H54 (cell line): ENCODE measurements at regions not wholly inside any gene's neighbourhood (a gene's known extent, or its start where the extent isn't known, plus 50 kb on each side); places are given as distances from the start of the nearest gene placed in this dataset.
"Not testable (repeated sequence)": the region's sequence is repeated elsewhere in the genome, so short reads cannot be mapped to it uniquely, and the experiment has no call there.

Experiments
- DNase-seq: peaks from one replicate; pipeline ENCODE4 v3.0.0; 2011; ENCODE audit warnings: low spot score, mixed read lengths; ENCODE audit not compliant: insufficient read length
- FAIRE-seq: peaks from 3 replicates; lab custom pipeline; 2011; peaks lifted over from hg19 to GRCh38; lab: Jason Lieb, UNC
- POLR2A ChIP-seq: IDR thresholded peaks from 2 replicates; pipeline ENCODE4 v1.6.1; 2011; ENCODE audit warnings: low read depth, mild to moderate bottlenecking, low read length

DNA sequence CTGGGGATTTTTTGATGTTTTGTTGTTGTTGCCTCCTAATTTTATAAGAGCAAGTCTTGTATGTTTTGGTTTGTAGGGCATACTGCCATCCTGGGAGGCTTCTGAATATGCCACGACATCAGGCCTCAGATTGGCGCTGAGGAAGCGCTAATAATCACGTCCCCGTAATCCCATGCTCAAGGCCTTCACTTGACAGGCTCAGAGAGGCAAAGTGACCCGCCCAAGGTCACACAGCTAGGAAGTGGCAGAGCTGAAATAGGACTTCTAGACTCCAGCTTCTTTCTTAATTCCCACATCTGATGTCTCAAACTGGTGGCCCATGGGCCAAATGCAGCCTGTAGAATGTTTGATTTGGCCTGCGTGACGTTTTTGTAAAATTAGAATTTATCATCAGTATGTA, 73.5 kb upstream of the PTPN1 start:
- no peak for FAIRE-seq
- DNase-seq: no peak
- no peak for TF ChIP-seq POLR2A

- DNase-seq (peak; percentile 57), FAIRE-seq (no peak)
- no peak for TF ChIP-seq POLR2A
Measured at GRCh38 chr20:50438986-50439407, 71.2 kb upstream of the PTPN1 start.

DNA sequence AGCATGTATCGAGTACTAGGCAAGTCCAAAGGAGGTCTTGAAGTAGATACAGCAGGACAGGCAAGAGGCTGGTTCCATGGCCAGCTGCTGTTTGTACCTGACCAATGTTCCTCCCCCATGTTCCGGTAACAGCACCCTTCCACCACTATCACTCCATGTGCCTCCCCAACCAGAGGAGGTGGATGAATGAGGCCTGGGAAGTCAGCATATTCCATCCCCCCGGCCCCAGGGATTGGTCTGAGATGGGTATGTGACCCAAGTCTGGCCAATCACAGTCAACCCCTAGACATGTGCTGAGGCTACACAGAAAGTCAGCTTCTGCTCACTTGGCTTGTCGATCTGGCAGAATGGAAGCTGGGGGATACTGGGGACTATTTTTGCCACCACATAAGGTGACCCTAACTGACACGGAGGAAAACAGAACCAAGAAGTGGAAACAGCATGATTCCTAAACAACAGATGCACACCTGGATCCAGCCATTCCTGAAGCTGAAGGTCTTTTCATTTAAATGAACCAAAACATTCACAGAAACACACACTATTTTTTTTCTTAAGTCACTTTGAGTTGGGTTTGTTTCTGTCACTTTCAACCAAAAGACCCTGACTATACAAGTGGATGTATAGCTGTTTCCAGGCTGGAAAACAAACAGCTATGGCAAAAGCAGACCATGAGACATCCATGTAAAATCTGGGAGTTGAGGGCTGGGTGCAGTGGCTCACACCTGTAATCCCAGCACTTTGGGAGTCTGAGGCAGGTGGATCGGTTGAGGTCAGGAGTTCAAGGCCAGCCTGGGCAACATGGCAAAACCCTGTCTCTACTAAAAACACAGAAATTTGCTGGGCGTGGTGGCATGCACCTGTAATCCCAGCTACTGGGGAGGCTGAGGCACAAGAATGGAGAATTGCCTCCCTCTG, 70.4 kb upstream of the PTPN1 start:
- FAIRE-seq: no peak
- no peak for TF ChIP-seq POLR2A
- no peak for DNase-seq

GRCh38 chr20:50442512-50442911, 67.7 kb upstream of the PTPN1 start:
- DNase-seq (no peak), FAIRE-seq (no peak)
- no peak for TF ChIP-seq POLR2A

GRCh38 chr20:50445354-50446151, 64.6 kb upstream of the PTPN1 start:
- no peak for FAIRE-seq
- DNase-seq: no peak
- TF ChIP-seq POLR2A: no peak

DNA sequence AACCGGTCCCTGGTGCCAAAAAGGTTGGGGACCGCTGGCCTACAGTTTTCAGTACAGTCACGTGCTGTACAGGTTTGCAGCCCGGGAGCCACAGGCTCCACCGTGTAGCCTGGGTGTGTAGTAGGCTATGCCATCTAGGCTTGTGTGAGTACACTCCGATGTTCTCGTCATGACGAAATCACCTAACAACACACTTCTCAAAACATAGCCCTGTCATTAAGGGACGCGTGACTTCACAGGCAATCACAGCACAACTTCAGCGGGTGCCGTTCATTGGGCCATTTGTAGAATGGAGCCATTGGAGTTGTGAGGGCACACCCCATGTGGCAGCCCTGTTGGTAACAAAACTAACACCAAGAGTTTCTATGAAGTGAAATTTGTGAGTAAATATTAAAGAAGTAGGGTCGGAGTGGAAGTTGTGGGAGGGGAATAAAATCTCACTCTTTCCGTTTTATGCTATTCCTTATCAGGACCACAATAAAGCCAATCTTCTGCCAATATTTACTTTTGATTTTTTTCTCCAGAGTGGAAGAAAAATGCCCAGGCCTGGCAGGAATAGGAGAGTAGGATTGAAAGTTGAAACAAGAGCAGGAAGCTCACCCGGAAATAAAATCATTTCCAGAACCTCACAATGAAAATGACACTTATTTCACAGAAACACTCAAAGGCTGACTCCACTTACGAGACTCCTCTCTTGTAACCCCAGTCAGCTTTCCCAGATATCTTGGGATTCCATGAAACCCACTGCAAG, 63.7 kb upstream of the PTPN1 start:
- no peak for TF ChIP-seq POLR2A
- DNase-seq (no peak), FAIRE-seq (no peak)

DNA sequence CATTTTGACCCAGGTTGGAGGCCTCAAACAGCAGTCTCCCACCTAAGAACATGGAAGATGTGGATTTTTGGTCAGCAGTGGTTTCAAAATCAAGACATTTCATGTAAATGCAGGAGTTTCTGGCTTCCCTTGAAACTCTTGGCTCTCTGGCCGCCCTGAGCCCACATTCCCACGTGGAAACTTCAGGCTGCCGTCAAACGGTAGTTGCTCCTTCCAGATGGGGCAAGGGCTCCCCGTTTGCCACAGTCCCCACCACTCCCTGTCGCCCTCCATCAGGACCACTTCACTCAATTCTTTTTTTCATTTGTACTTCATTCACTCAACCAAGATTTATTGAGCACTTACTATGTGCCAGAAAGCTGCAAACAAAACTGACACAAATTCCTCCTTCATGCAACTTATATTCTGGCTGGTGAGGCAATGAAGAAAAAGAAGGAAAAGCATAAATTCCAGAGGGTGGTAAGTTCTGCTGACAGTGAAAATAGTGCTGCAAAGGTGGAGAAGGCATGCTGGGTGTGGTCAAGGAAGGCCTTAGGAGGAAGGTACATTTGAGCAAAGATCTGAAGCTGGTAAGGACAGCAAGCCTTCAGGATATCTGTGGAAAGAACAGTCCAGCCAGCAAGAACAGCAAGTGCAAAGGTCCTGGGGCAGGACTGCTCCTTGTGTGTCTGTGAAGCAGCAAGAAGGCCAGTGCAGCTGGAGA, 62.9 kb upstream of the PTPN1 start:
- no peak for FAIRE-seq
- TF ChIP-seq POLR2A: no peak
- no peak for DNase-seq

- no peak for FAIRE-seq
Measured at GRCh38 chr20:50447817-50448216, 62.4 kb upstream of the PTPN1 start.

GRCh38 chr20:50448625-50449403, 61.4 kb upstream of the PTPN1 start:
- not testable (repeated sequence) for FAIRE-seq

More at GRCh38 chr20:50447817-50448216, 62.4 kb upstream of the PTPN1 start:
- TF ChIP-seq POLR2A: no peak
- no peak for DNase-seq

DNA sequence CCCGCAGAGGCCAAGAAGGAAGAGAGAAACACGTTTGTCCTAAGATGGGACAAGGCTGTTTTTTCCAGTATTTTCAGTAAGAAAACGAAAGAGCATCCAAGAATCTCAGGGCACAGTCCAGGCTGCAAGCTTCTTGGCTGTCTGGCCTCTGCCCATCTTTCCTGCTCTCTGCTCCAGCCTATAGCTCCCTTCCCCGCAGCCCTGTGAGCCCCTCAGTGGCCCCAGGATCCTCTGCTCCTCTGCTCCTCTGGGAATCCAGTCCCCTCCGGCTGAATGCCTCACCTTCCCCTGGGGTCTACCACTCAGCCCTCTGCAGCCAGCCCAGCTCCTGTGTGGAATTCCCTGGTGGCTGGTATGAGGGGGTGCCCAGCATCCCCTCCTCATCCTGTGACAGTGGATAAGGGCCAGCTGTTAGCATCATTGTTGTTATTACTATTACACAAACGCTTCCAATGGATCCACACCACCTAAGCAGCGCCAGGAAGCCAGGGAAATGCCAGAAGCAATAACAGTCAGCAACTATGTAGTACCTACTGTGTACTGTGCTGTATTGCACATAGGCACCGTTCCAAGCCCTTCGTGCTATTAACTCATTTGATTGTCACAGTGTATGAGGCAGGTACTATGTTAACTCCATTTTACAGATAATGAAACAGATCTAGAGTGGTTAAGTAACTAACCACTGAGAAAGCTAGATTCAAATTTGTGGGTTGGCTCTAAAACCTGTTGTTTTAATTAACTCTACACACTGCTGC, 60.3 kb upstream of the PTPN1 start:
- no peak for DNase-seq
- no peak for TF ChIP-seq POLR2A
- FAIRE-seq: no peak

More at GRCh38 chr20:50448625-50449403, 61.4 kb upstream of the PTPN1 start:
- peak; percentile 45 for DNase-seq

DNA sequence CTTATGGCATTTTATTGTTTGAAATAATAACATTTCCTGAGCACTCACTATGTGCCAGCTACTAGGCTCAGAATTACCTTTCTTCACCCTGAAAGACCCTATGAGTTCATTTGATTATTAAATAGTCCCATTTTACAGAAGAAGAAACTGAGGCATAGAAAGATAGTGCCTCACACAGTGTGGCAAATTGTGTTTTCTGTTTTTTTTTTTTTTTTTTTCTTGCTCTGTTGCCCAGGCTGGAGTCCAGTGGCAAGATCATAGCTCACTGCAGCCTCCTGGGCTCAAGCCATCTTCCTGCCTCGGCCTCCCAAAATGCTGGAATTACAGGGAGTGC, 59.7 kb upstream of the PTPN1 start:
- no peak for DNase-seq
- no peak for TF ChIP-seq POLR2A
- FAIRE-seq: no peak

DNA sequence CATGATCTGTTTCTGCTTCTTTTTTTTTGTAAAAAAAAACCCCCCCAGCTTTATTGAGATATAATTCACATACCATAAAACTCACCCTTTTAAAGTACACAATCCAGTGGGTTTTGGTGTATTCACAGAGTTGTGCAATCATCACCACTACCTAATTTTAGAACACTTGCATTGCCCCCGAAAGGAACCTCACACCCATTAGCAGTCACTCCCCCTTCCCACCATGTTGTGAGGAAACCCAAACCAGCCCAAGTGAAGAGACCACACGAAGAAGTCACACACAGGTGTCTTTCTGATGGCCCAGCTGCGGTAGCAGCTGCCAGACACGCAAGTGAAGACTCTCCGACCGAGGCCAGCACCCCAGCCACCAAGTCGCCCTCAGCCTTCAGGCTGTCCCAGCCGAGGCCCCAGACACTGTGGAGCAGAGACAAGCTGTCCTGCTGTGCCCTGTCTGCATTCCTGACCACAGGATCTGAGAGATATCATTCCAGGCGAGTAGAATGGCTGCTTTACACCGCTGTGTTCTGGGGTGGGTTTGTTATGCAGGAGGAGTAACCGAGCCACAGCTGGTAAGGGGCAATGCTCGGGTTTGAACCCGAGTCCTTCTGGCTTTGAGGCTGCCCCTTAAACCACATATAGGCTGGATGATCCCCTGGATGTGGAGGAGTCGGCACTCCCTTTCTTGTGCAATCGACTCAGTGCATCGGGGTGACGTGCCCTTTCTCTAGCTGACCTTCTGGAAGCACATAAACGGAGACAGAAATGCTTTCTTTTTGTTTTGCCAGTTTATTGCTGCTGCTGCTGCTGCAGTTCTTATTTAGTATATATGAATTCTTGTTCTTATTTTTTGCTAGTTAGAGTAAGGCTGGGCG, 59.1 kb upstream of the PTPN1 start:
- no peak for DNase-seq
- no peak for FAIRE-seq
- TF ChIP-seq POLR2A: no peak

DNA sequence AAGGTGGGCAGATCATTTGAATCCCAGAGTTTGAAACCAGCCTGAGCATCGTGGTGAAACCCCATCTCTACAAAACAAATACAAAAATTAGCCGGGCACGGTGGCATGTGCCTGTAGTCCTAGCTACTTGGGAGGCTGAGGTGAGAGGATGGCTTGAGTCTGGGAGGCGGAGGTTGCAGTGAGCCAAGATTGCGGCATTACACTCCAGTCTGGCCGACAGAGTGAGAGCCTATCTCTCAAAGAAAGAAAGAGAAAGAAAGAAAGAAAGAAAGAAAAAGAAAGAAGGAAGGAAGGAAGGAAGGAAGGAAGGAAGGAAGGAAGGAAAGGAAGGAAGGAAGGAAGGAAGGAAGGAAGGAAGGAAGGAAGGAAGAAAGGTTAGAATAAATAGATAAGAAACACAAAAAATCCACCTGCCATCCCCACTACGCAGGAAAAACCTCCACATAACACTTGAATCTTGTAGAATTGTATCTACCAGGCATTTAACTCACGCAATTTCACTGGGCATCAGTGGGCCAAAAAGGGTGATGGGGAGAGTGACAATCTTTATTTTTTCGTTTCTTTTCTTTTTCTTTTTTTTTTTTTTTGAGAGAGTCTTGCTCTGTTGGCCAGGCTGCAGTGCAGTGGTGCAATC, 58.3 kb upstream of the PTPN1 start:
- not testable (repeated sequence) for DNase-seq, FAIRE-seq
